Fibroblast of peridontal ligament (primary cell): ENCODE measurements at regions not wholly inside any gene's neighbourhood (a gene's known extent, or its start where the extent isn't known, plus 50 kb on each side); places are given as distances from the start of the nearest gene placed in this dataset.
"Not testable (repeated sequence)": the region's sequence is repeated elsewhere in the genome, so short reads cannot be mapped to it uniquely, and the experiment has no call there.

Experiments
- DNase-seq: peaks from one replicate; pipeline ENCODE4 v3.0.0-alpha.2; 2010; ENCODE audit errors: extremely low read depth

DNA sequence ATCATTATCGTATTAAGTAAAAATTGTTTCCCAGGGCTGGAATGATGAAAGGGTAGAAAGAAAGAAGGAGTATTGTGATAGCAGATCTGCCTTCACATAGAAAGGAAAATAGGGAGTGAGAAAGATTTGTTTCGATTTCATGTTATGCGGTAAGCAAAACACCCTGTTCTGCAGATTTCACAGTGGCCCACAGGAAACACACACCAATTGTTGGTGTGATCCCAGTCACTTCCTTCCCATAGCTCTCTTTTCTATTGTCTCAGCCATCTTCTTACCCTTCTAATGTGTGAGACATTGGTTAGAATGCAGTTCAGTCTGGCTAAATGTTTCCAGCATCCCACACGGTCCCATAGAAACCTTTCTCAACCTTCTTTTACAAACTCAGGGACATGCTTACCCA, 2709.8 kb downstream of the PCDH7 start:
- no peak for DNase-seq

DNA sequence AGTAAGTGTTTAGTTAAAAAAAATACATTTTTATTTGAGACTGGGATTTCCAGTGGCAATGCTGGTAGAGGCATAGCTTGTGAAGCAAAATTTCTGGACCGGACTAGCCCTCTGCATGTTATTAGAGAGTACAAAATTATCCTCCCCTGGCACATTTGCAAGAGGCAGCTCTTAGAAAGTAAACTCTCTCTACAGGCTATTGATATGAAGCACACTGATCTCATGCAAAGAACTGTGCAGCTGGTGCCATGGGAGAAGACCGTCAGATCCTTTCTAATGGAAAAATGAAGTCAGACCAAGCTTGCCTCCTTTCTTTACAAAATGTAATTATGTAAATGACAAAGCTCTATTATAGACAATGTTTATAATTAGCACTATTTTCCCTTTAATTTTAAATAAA, 2717.2 kb downstream of the PCDH7 start:
- DNase-seq, result no peak

DNA sequence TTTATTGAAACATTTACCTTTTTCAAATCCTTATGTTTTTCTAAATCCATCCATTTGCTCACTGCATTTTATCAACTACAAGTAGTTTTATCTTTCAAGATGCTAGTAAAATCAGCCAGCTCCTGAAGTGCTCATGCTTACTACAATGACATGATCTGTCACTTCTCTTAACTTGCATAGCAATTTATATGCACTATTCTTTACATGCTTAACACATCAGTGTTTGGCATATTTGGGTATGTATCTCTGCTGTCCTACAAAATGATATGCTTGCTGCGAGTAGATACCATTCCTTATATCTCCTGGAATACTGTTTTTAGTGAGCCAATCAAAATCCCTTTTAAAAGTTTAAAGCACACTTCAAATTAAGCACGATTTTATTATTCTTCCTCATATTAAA, 2726.8 kb downstream of the PCDH7 start:
- no peak for DNase-seq

DNA sequence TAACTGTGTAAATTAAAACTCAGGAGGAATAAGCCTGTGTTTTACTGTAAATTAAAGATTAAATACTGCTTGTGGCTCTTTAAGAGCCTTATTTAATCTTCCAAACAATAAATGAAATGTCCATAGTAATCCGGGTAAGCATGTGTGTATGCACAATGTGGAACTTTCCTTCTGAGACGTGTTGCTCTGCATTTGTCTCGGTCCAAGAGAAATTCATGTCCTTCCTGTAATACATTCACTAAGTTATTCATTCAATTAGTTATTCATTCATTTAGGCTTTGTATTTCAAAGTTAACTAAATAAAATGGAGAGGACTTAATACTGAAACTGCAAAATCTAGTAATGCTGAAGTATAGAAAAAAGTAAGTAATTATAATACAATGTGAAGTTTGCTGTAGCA, 2728.8 kb downstream of the PCDH7 start:
- no peak for DNase-seq

DNA sequence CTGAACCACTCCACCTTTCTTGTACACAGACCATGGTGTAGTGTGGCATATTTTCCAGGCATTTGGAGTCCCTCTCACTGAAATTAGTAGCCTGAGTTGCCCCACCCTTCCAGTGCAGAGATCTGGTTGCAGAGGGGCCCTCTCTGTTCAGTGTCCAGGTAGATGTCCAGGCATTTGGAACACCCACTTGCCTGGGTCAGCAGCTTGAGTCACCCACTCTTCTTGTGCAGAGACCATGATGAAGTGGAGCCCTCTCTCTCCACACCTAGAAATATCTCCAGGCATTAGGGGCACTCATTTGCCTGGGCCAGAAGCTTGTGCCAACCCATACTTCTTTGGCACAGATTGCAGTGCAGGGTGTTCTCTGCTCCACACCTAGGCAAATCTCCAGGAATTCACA, 2733.3 kb downstream of the PCDH7 start:
- DNase-seq, result no peak

DNA sequence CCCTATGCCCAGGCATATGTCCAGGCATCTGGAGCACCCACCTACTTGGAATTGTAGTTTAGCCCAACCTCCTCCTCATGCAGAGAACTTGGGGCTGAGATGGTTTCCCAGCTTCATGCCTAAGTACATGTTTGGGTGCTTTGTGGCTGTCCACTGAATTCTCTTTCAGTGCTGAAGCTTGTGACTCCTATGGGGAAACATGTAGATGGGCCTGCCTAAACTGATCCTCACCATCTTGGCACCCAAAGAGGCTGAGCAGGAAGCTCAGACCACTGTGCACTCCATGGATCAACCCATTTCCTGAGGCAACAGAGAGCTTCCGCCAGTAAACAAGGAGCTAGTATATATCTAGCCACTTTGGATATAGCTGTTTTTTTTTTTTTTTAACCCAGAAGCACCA, 2733.7 kb downstream of the PCDH7 start:
- no peak for DNase-seq

DNA sequence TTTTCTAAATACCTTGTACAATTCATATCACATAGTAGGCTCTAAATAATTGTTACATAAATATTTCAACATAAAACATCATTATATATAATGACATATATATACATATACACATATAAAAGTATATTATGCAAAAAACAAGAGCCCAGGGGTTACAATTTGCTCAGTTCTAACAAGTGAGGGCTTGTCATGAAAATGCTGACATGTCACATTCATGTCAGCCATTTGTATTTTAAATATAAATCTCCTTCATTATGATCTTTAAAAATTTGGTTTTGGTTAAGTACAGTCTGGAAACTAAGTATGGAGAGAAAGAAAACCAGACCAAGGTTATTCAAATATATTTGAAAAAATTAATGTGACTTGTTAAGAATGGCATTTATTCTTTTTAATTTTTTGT, 2745.4 kb downstream of the PCDH7 start:
- DNase-seq, result no peak

DNA sequence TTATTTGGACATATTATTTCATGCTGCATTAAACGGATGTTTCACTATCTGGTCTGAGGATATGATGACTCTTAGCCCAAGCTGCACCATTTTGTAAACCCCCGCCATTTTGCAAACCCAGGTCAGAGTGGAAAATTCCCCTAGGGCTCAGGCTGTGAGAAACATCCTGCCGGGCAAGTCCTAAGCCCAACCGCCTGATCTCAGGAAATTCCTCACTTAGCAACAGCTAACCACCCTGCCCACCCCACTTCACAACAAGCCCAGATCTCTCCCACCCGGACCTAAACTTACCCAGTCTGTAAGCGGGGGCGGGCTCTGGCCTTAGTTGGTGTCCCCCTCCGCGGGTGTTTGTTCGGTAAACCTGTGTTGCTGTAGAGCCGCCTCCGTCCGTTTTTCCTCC, 2747.1 kb downstream of the PCDH7 start:
- DNase-seq, result no peak

DNA sequence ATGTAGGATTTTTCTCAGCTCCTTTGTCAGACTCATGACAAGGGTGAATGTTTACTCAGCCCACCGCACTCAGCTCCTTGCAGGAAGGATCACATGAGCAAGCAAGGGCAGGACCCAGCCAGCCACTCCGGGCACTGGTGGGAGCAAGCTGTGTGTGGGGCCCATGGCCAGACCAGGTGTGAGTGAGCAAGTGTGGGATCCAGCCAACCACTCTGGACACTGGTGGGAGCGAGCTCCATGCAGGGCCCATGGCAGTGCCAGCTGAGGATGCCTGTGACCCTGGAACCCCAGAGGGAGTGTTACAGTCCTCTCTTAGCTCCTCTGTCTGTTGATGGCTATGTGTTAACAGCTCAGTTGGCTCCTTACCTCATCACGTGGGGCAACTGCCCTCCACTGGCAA, 2750.6 kb downstream of the PCDH7 start:
- DNase-seq, result no peak

DNA sequence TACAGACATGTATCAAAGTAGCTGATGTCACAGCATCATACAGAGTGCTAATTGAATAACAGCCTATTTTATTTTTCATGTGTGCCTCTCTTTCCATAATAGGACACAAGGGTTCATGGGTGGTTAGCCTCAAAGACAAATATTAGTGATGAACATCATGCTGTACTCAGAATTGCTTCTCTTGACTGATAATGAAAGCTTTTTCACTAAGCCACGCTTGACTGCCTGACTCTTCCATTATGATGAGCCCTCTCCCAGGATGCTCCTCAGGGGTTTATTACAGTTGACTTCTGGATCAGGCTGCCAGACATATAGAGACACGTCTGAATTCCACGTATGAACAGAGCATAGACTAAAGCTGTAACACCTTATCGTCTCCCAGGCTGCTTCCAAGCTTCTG, 2757.5 kb downstream of the PCDH7 start:
- no peak for DNase-seq

DNA sequence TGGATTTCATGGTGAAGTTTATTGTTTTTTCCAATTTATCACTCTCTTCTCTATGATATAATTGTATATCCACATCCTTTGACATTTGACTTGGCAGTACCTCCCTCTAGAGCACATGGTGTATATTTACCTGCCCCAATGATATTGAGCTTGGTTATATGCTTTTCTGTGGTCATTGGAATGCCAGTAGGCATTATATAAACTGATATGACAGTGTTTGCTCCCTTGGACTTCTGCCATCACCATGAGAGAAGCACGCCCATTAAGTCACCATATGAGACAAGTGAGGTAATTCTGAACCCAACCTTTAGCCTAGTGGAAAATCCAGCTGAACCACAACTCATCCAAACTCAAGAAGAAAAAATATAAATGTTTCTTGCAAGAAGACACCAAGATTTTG, 2761.5 kb downstream of the ARAP2 start:
- DNase-seq, result no peak

DNA sequence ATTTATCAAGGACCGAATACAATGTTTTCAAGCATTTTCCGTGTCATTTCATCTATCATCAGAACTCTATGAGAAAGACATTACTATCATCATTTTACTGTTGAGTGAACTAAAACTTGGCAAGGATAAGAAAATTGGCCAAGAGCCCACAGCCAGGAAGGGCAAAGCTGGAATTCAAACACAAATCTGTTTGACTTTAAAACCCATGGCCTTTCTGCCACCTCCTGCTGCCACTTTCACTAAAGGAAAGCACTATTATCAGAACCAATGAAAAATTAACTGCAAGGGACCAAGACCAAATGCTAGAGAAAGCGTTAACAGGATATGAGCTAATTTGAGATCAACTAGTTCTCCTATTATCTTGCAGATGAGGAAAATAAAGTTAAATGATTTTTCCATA, 2759.2 kb downstream of the ARAP2 start:
- no peak for DNase-seq

DNA sequence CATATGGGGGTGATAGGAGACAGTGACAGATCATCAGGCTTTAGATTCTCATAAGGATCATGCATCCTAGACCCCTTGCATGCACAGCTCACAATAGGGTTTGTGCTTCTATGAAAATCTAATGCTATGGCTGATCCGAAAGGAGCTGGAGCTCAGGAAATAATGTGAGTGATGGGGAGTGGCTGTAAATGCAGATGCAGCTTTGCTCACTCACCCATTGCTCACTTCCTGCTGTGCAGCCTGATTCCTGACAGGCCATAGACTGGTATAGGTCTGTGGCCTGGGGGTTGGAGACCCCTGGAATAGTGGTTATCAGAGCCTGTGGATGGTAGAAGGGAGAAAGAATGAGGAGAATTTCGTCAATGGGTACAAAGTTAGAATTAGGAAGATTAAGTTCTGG, 2751.1 kb downstream of the ARAP2 start:
- DNase-seq, result no peak

DNA sequence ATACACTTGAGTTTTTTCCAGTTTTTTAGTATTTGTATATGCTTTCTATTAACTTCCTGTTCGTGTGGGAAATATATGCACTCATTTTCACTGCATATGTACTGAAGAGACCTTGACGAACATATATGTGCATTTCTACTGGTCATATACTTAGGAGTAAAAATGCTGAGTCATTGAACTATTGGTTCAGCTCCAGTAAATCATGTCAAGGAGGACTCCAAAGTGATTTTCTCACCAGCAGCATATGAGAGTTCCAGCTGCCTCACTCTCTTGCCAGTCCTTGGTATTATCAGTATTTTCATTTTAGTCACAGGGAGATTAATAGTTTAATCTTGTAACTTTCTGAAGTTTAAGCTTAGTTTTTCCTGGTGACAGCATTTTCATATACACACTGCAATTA, 2750.2 kb downstream of the ARAP2 start:
- no peak for DNase-seq

DNA sequence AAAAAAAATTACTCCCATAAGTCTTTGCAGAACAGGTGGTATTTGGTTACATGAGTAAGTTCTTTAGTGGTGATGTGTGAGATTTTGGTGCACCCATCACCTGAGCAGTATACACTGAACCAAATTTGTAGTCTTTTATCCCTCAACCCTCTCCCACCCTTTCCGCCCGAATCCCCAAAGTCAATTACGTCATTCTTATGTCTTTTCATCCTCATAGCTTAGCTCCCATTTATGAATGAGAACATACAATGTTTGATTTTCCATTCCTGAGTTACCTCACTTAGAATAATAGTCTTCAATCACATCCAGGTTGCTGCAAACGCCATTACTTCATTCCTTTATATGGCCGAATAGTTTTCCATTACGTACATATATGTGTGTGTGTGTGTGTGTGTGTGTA, 2742.7 kb downstream of the ARAP2 start:
- not testable (repeated sequence) for DNase-seq

DNA sequence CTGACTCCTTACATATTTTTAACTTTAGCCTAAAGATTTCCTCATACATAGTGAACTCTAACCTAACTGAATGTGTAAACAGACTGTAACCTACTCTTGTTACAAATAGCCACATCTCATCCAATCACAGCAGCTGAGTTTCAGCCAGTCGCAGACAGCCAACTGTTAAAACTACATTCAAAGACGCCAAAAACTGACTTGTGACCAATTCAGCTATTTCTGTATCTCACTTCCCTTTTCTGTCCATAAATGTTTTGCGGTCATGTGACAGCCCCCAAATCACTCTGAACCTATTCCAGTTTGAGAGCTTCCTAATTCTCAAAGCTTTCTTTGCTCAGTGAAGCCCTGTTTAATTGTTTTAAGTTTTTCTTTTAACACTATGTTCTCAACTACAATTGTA, 2731.9 kb downstream of the ARAP2 start:
- no peak for DNase-seq

DNA sequence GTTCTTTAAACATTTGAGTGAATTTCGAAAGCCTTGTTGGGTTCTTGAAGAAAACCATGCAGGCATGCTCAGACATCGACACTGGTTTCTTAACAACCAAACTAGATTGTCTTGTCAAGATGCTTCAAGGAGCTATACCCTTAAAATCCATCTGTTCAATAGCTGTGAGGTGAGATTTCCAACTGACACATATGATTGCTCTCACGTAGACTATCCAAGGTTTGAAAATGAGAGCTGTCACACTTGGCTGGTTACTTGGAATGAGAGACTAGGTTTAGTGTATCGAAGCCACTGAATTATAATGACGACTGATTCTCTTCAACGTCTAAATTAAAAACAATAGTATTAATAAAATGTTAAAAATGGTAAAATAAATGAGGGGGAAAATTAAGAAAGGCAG, 2725.5 kb downstream of the ARAP2 start:
- no peak for DNase-seq

DNA sequence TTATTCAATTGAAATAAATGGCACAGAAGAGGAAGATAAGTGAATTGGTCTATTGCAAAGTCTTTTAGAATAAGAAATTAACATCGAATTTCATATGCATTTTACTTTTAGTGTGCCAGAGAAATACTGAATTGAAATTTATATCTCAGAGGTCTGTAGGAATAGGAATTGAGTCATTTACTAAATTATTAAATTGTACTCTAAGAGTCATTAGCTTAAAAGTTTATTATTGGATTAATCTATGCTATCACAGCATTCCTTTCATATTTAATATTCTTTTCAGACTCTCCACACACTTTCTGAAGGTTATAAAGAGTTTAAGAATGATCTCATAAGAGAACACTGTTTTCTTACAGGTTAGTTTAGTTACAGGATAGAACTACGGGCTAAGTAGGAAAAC, 2711.5 kb downstream of the ARAP2 start:
- DNase-seq, result no peak

DNA sequence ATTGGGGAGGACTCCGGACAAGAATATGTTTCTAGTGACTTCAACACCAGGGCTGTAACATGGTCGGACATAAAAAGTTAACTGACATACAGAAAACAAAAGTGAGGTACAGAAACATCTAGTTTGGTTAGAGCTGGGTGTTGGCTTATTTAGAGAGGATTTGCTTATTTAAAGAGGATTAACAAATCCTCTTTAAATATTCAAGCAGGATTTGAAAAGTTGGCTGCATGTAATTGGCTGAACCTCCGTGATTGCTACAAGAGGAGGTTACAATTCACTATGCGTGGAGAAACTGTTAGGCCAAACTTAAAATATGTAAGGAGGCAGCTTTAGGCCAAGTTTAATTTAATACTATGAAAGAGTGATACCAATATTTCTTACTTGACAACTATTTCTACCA, 2707.4 kb downstream of the ARAP2 start:
- DNase-seq, result no peak

DNA sequence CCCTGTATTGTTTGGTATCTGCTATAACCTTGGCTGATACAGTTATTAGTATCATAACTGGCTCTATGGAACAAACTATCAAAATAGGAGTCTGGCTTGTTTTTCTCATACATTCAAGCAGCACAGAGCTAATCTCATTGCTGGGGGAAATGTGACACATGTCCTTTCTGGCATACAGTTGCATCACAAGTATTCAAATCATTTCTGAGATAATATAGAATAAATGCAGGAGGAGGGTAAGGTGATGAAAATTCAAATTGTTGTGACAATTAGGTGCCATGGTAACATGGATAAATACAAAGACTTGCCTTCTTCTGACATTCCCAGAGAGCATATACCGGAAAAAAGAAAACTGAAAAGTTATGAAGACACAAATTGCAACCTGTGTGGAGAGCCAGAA, 2706.8 kb downstream of the ARAP2 start:
- DNase-seq, result no peak

DNA sequence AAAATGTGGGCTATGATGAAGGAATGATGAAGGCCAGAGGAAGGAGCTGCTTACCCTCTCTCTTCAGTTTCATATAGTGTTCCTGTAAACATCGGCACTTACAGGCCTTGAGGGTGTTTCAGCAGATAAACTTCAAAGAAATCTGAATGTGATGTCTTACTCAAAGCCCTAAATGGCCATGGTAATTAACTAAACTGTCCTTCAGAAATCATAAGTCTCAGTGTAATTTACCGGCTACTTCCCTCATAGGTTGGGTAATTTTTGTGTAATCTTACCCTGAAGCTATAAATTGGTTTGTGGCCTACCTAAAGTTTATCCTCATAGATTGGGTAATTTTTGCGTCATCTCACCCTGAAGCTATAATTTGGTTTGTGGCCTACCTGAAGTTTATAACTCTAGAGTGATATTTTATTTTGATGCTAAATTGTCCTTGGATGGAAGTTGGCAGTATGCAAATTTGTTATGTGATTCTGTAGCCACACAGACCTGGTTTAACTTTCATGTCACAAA, 2700.3 kb downstream of the ARAP2 start:
- DNase-seq, result no peak

DNA sequence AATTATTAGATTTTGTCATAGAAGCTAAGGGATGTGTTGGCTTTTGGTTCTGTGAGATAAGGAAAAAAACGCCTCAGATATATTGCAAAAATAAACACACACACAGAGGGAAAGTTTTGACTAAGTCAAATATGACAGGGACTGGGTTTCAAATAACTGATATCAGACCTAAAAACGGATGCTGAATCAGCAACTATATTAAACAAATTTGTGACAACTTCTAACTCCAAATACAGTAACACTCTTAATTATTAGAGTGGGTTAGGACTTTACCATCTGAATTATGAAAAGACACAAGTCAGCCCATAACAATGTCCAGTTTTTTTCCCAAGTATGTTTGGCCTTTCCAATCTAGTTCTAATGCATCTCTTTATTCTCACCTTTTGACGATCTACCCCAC, 2693.1 kb downstream of the ARAP2 start:
- no peak for DNase-seq

DNA sequence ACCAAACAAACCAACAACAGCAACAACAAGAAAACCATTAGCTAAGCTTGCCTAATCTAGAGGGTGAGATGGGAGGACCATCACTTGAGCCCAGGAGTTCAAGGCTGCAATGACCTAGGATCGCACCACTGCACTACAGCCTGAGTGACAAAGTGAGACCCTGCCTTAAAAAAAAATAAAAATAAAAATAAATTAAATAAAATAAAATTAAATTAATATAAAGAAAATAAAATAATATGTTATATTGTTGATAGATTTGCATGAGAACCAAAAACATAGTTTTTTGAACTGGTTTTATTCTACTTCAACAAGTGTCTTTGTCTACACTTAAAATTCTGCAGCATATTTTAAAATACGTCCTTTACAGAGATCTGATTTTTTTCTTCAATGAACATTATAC, 2683.1 kb downstream of the ARAP2 start:
- no peak for DNase-seq

DNA sequence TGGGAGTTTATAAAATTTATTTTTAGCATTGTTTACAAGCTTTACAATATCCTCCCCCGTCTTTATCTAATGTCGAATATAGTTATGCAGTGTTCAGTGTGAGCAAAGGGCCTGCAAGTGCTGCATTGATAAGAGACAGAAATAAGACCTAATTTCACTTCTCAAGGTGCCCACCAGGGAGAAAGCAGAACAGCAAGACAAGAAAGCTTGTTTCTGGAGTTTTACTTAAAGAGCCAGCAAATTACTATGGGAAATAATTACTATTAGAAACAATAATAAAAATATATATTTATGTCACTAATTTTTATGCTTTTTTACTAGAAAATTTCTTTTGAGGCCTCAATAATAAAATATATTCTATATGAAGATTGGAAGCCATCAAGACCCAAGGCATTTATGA, 2677.7 kb downstream of the ARAP2 start:
- no peak for DNase-seq

DNA sequence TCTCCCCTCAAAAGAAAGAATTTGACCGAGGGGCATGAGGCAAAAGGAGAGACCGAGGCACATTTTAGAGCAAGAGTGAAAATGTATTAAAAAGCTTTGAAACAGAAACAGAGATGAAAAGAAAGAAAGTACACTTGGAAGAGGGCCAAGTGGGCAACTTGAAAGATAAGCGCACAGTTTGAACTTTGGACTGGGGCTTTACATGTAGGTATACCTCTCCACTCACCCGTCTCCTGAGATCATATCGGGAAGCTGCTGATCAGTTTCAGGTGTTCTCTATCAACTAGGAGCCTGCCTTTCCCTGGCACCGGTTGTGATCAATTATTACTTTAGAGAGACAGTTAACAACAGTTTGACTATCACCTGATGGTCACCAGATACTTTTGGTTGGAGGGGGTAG, 2666.5 kb downstream of the ARAP2 start:
- no peak for DNase-seq
